Breast epithelium (tissue), 3 donors: ENCODE measurements at regions not wholly inside any gene's neighbourhood (a gene's known extent, or its start where the extent isn't known, plus 50 kb on each side); places are given as distances from the start of the nearest gene placed in this dataset.

ENCODE experiments used
- CTCF ChIP-seq, 3 donors: fragments of 450-650 bp; IDR thresholded peaks; one replicate each; pipeline ENCODE4 v1.5.1; 2016 to 2017; ENCODE audit warnings: antibody characterized with exemption in 3 of 3, mild to moderate bottlenecking in 3 of 3, moderate library complexity in 3 of 3
- POLR2AphosphoS5 ChIP-seq, 3 donors: sonication (generic); formaldehyde crosslinking; IDR thresholded peaks; one replicate each; pipeline ENCODE4 v1.6.1; 2017; ENCODE audit warnings: antibody characterized with exemption in 3 of 3

GRCh38 chr15:31489801-31490646, 163.4 kb downstream of the KLF13 start:
- TF ChIP-seq CTCF (IDR thresholded peaks at IDR 0.05) (peak; percentile 80 to 84 (median 82)), POLR2AphosphoS5 (IDR thresholded peaks at IDR 0.05) (peak in 1 of 3 donors; percentile 16)
